Adrenal gland (tissue), 9 donors: ENCODE measurements at regions not wholly inside any gene's neighbourhood (a gene's known extent, or its start where the extent isn't known, plus 50 kb on each side); places are given as distances from the start of the nearest gene placed in this dataset.

ENCODE experiments used
- DNase-seq, 7 donors: peaks; one replicate each; pipeline ENCODE4 v3.0.0-alpha.2; 2019 to 2020
- H3K27ac ChIP-seq, 5 donors: fragments of 200-600 bp; sonication (generic) in 4 of 5; 1 replicate in 3 of 5; 2 replicates in 2 of 5; pipeline versions ENCODE4 v1.5.1 to v1.8.0; 2016 to 2020; ENCODE audit warnings: mild to moderate bottlenecking in 1 of 5
- H3K27me3 ChIP-seq: fragments of 200-600 bp; 2 replicates; pipeline ENCODE4 v1.8.0; 2021
- H3K36me3 ChIP-seq, 2 donors: fragments of 200-600 bp; replicated peaks in 1 of 2; 1 replicate in 1 of 2; 2 replicates in 1 of 2; pipeline versions ENCODE4 v1.5.1 to v1.8.0; 2018 to 2022
- H3K4me1 ChIP-seq, 2 donors: fragments of 200-600 bp; replicated peaks in 1 of 2; 1 replicate in 1 of 2; 2 replicates in 1 of 2; pipeline versions ENCODE4 v1.5.1 to v1.8.0; 2018 to 2021
- H3K4me3 ChIP-seq, 4 donors: fragments of 200-600 bp; sonication (generic) in 3 of 4; one replicate each; pipeline ENCODE4 v1.5.1; 2016 to 2018
- H3K9me3 ChIP-seq, 3 donors: fragments of 200-600 bp; sonication (generic) in 1 of 3; replicated peaks in 1 of 3; 1 replicate in 2 of 3; 2 replicates in 1 of 3; pipeline versions ENCODE4 v1.5.1 to v1.8.0; 2016 to 2021
- CTCF ChIP-seq, 6 experiments: fragments of 450-650 bp in 4 of 6; fragments of 200-600 bp in 2 of 6; sonication (generic) in 1 of 6; IDR thresholded peaks; 1 replicate in 5 of 6; 2 replicates in 1 of 6; pipeline versions ENCODE4 v1.5.1 to v1.8.0; 2016 to 2021; ENCODE audit warnings: antibody characterized with exemption in 6 of 6, mild to moderate bottlenecking in 2 of 6, moderate library complexity in 1 of 6
- POLR2A ChIP-seq, 2 donors: fragments of 450-650 bp; IDR thresholded peaks; one replicate each; pipeline ENCODE4 v1.6.1; 2017; ENCODE audit warnings: antibody characterized with exemption in 2 of 2, mild to moderate bottlenecking in 2 of 2, moderate library complexity in 1 of 2
- WGBS, 4 donors: extraction: QIAGEN DNeasy Blood & Tissue Kit in 2 of 4; methylation state at CpG; one replicate each; pipeline versions ENCODE4 v1.1.5 to v1.1.7; 2013 to 2017; 5-methylcytosine and 5-hydroxymethylcytosine counted together
- intact Hi-C, 2 donors: fragments of 100-400 bp; cut with DNase I; formaldehyde crosslinking; loops; one replicate each; pipeline versions ENCODE4 v1.14.1 to v1.15.0; 2022 to 2023
- donor health status: healthy with polysubstance abuse.
- donor health status: Bipolar disorder and iron deficiency.
- donor health status: DM: yes; HTN: yes; CAD: no.
- donor health status: DM: no; HTN: no; CAD: no.
- donor health status: DM: no; HTN: no; CAD: no.

- Histone ChIP-seq H3K36me3 (no peaks in the 10 kb centered on the region), H3K4me1 (no peaks in the 10 kb centered on the region), H3K9me3 (no peaks in the 10 kb centered on the region), H3K27ac (no peak overlapping the region), H3K27me3 (no peaks in the 10 kb centered on the region), H3K4me3 (no peak overlapping the region)
- DNase-seq, result no peak
- 71 to 80% (median 78%) methylated on average over 3 to 6 of the region's 6 CpGs for WGBS, 4 donors
- TF ChIP-seq CTCF (IDR thresholded peaks at IDR 0.05) (no peak), POLR2A (IDR thresholded peaks at IDR 0.05) (no peak)
- intact Hi-C loops, result loop anchor here in 1 of 2 donors (10.0 kb wide), 1 partner anchor 1284 kb away; no protein-coding TSS in a partner anchor
Measured at GRCh38 chr7:119270644-119271043, 1002.3 kb upstream of the KCND2 start.

- no peak for DNase-seq
- TF ChIP-seq CTCF (IDR thresholded peaks at IDR 0.05) (no peak), POLR2A (IDR thresholded peaks at IDR 0.05) (no peak)
- Histone ChIP-seq H3K9me3 (no peaks in the 10 kb centered on the region), H3K4me3 (no peak overlapping the region), H3K4me1 (no peaks in the 10 kb centered on the region), H3K27me3 (no peaks in the 10 kb centered on the region), H3K27ac (no peak overlapping the region), H3K36me3 (no peaks in the 10 kb centered on the region)
- WGBS, 4 donors, result 73 to 91% (median 80%) methylated on average over 9 of the region's 9 CpGs
- intact Hi-C loops, result loop anchor here in 1 of 2 donors (10.0 kb wide), 1 partner anchor 1284 kb away; no protein-coding TSS in a partner anchor
Measured at GRCh38 chr7:119271147-119271779, 1001.7 kb upstream of the KCND2 start.

- no peaks in the 10 kb centered on the region for H3K36me3 ChIP-seq
- intact Hi-C loops, result no loop called here
Measured at GRCh38 chr7:119281181-119281846, 991.7 kb upstream of the KCND2 start.

GRCh38 chr7:119283353-119283752 lies 989.6 kb upstream of the KCND2 start:
- WGBS, 4 donors, result 80 to 88% (median 85%) methylated on average over 3 of the region's 3 CpGs
- TF ChIP-seq CTCF (IDR thresholded peaks at IDR 0.05) (no peak), POLR2A (IDR thresholded peaks at IDR 0.05) (no peak)
- H3K9me3 ChIP-seq, result no peaks in the 10 kb centered on the region
- H3K36me3 ChIP-seq, result no peaks in the 10 kb centered on the region
- no peaks in the 10 kb centered on the region for H3K4me1 ChIP-seq
- DNase-seq, result no peak
- H3K27me3 ChIP-seq, result no peaks in the 10 kb centered on the region
- intact Hi-C loops, result no loop called here
- H3K27ac ChIP-seq, result no peak overlapping the region
- no peak overlapping the region for H3K4me3 ChIP-seq

More at GRCh38 chr7:119281181-119281846, 991.7 kb upstream of the KCND2 start:
- H3K4me3 ChIP-seq, result no peak overlapping the region
- no peaks in the 10 kb centered on the region for H3K4me1 ChIP-seq
- no peaks in the 10 kb centered on the region for H3K27me3 ChIP-seq
- H3K27ac ChIP-seq, result no peak overlapping the region
- WGBS, 4 donors, result 33 to 71% (median 49%) methylated on average over 1 of the region's 1 CpG
- DNase-seq, result no peak
- H3K9me3 ChIP-seq, result no peaks in the 10 kb centered on the region
- no peak for TF ChIP-seq CTCF (IDR thresholded peaks at IDR 0.05)
- TF ChIP-seq POLR2A (IDR thresholded peaks at IDR 0.05), result no peak
